H1 (cell line): ENCODE measurements at regions not wholly inside any gene's neighbourhood (a gene's known extent, or its start where the extent isn't known, plus 50 kb on each side); places are given as distances from the start of the nearest gene placed in this dataset.

Experiments
- CTCF ChIA-PET: fragments of 300-600 bp; sonication (Branson Sonifier 250); formaldehyde crosslinking; loops from one replicate; lab custom pipeline; 2021; ENCODE audit not compliant: partially characterized antibody; lab: Charles Lee
- POLR2A ChIA-PET: fragments of 300-600 bp; sonication (Branson Sonifier 250); formaldehyde crosslinking; loops from one replicate; lab custom pipeline; 2021; ENCODE audit warnings: inconsistent platforms; ENCODE audit not compliant: partially characterized antibody; lab: Charles Lee
- DNase-seq, 2 experiments: peaks; one replicate each; pipeline versions ENCODE4 v3.0.0 to v3.0.0-alpha.2; 2010 to 2022; ENCODE audit warnings: low spot score in 2 of 2, low read depth in 1 of 2, mixed read lengths in 1 of 2
- FAIRE-seq: peaks from 2 replicates; lab custom pipeline; 2011; peaks lifted over from hg19 to GRCh38; lab: Jason Lieb, UNC
- H2AFZ ChIP-seq: 2 replicates; pipeline ENCODE4 v1.8.1; 2012; ENCODE audit warnings: low read length, inconsistent platforms
- H2AK5ac ChIP-seq: 2 replicates; pipeline ENCODE4 v1.6.1; 2013; ENCODE audit warnings: low read depth, low read length
- H2BK120ac ChIP-seq: replicated peaks from 2 replicates; pipeline ENCODE3; 2013; ENCODE audit warnings: low read depth, low read length, inconsistent platforms
- H2BK12ac ChIP-seq: 2 replicates; pipeline ENCODE4 v1.6.1; 2013; ENCODE audit warnings: low read depth, low read length
- H2BK15ac ChIP-seq: 2 replicates; pipeline ENCODE4 v1.6.1; 2013; ENCODE audit warnings: low read length
- H2BK20ac ChIP-seq: 2 replicates; pipeline ENCODE4 v1.6.1; 2013; ENCODE audit warnings: low read length
- H2BK5ac ChIP-seq: 2 replicates; pipeline ENCODE4 v1.6.1; 2013; ENCODE audit warnings: low read depth, low read length
- H3K14ac ChIP-seq: 2 replicates; pipeline ENCODE4 v1.6.1; 2013; ENCODE audit warnings: inconsistent platforms; ENCODE audit not compliant: insufficient read length
- H3K18ac ChIP-seq: 2 replicates; pipeline ENCODE4 v1.6.1; 2013; ENCODE audit warnings: low read length; ENCODE audit errors: extremely low read depth
- H3K23ac ChIP-seq: 2 replicates; pipeline ENCODE4 v1.6.1; 2013; ENCODE audit warnings: inconsistent platforms; ENCODE audit not compliant: insufficient read length
- H3K23me2 ChIP-seq: 2 replicates; pipeline ENCODE4 v1.6.1; 2013; ENCODE audit warnings: low read depth, low read length
- H3K27ac ChIP-seq: 2 replicates; pipeline ENCODE4 v1.6.1; 2011; ENCODE audit warnings: low read depth, low read length, inconsistent platforms
- H3K27me3 ChIP-seq, 4 experiments: replicated peaks in 1 of 4; 1 replicate in 1 of 4; 2 replicates in 3 of 4; pipeline versions ENCODE4 v1.6.1 to v1.8.1; 2011 to 2013; ENCODE audit warnings: low read length in 3 of 4, mild to moderate bottlenecking in 3 of 4, inconsistent platforms in 2 of 4, mixed read lengths in 2 of 4, moderate library complexity in 1 of 4; ENCODE audit not compliant: control insufficient read depth in 3 of 4, insufficient read depth in 3 of 4; ENCODE audit errors: extremely low read depth in 1 of 4
- H3K36me3 ChIP-seq, 4 experiments: 2 replicates each; pipeline versions ENCODE4 v1.6.1 to v1.8.1; 2011 to 2013; ENCODE audit warnings: mild to moderate bottlenecking in 4 of 4, low read length in 3 of 4, moderate library complexity in 2 of 4, control low read depth in 1 of 4, inconsistent platforms in 1 of 4; ENCODE audit not compliant: insufficient read depth in 4 of 4, control insufficient read depth in 2 of 4
- H3K4ac ChIP-seq: replicated peaks from 2 replicates; pipeline ENCODE3; 2013; ENCODE audit warnings: low read length, low read depth, mixed read lengths, inconsistent platforms; ENCODE audit not compliant: insufficient read length
- H3K4me1 ChIP-seq, 4 experiments: replicated peaks in 1 of 4; 1 replicate in 1 of 4; 2 replicates in 3 of 4; pipeline versions ENCODE4 v1.6.1 to v1.8.1; 2011 to 2013; ENCODE audit warnings: low read length in 3 of 4, inconsistent platforms in 2 of 4, mixed read lengths in 1 of 4; ENCODE audit not compliant: insufficient read depth in 4 of 4, control insufficient read depth in 3 of 4
- H3K4me2 ChIP-seq, 2 experiments: 2 replicates each; pipeline versions ENCODE4 v1.6.1 to v1.8.1; 2011 to 2013; ENCODE audit warnings: low read depth in 2 of 2, low read length in 2 of 2, control low read depth in 1 of 2, inconsistent platforms in 1 of 2, mild to moderate bottlenecking in 1 of 2; ENCODE audit not compliant: insufficient read depth in 1 of 2
- H3K4me3 ChIP-seq, 4 experiments: fragments of 200-600, 300-600 bp in 1 of 4; sonication (generic), shearing (Covaris generic), sonication (Bioruptor Twin) in 1 of 4; 2 replicates each; pipeline versions ENCODE4 v1.5.1 to v1.8.1; 2011 to 2016; ENCODE audit warnings: low read length in 4 of 4, low read depth in 3 of 4, control low read depth in 2 of 4, inconsistent platforms in 2 of 4, mild to moderate bottlenecking in 2 of 4, mixed read lengths in 1 of 4, moderate library complexity in 1 of 4; ENCODE audit not compliant: insufficient read depth in 2 of 4; ENCODE audit errors: extremely low read depth in 1 of 4
- H3K56ac ChIP-seq: replicated peaks from 2 replicates; pipeline ENCODE3; 2013; ENCODE audit warnings: low read depth, mild to moderate bottlenecking, mixed read lengths, low read length, inconsistent platforms; ENCODE audit not compliant: insufficient read length
- H3K79me1 ChIP-seq: 2 replicates; pipeline ENCODE4 v1.6.1; 2013; ENCODE audit warnings: low read depth, low read length, control low read depth
- H3K79me2 ChIP-seq, 2 experiments: 2 replicates each; pipeline versions ENCODE4 v1.6.1 to v1.8.1; 2012 to 2013; ENCODE audit warnings: low read length in 2 of 2, mild to moderate bottlenecking in 2 of 2, inconsistent platforms in 1 of 2; ENCODE audit not compliant: insufficient read depth in 2 of 2, control insufficient read depth in 1 of 2
- H3K9ac ChIP-seq, 4 experiments: replicated peaks in 1 of 4; 1 replicate in 1 of 4; 2 replicates in 3 of 4; pipeline versions ENCODE4 v1.6.1 to v1.8.1; 2011 to 2013; ENCODE audit warnings: low read depth in 3 of 4, low read length in 3 of 4, control low read depth in 2 of 4, mild to moderate bottlenecking in 2 of 4, moderate library complexity in 2 of 4, inconsistent platforms in 1 of 4; ENCODE audit errors: extremely low read depth in 1 of 4
- H3K9me3 ChIP-seq, 2 experiments: 2 replicates each; pipeline versions ENCODE4 v1.6.1 to v1.8.1; 2012 to 2013; ENCODE audit warnings: mild to moderate bottlenecking in 2 of 2, moderate library complexity in 2 of 2, control low read depth in 1 of 2, inconsistent platforms in 1 of 2, low read depth in 1 of 2, low read length in 1 of 2, mixed read lengths in 1 of 2; ENCODE audit not compliant: insufficient read depth in 2 of 2
- H4K20me1 ChIP-seq, 2 experiments: replicated peaks in 1 of 2; 2 replicates each; pipeline versions ENCODE3 to v1.8.1; 2011 to 2013; ENCODE audit warnings: inconsistent platforms in 2 of 2, low read length in 2 of 2, mild to moderate bottlenecking in 1 of 2; ENCODE audit not compliant: insufficient read depth in 2 of 2, control insufficient read depth in 1 of 2
- H4K5ac ChIP-seq: 2 replicates; pipeline ENCODE4 v1.6.1; 2013; ENCODE audit warnings: low read length, low read depth, mixed read lengths, inconsistent platforms; ENCODE audit not compliant: insufficient read length
- H4K8ac ChIP-seq: 2 replicates; pipeline ENCODE4 v1.8.0; 2013; ENCODE audit warnings: mild to moderate bottlenecking, moderate library complexity, low read length, inconsistent platforms; ENCODE audit not compliant: insufficient read depth; ENCODE audit errors: extremely low read depth
- H4K91ac ChIP-seq: replicated peaks from 2 replicates; pipeline ENCODE3; 2013; ENCODE audit warnings: low read length, mixed read lengths, inconsistent platforms; ENCODE audit not compliant: insufficient read length
- ATF3 ChIP-seq: IDR thresholded peaks from 2 replicates; pipeline ENCODE4 v1.6.1; 2011; ENCODE audit warnings: low read depth, mild to moderate bottlenecking, low read length; ENCODE audit not compliant: insufficient read depth
- BRCA1 ChIP-seq: IDR thresholded peaks from 2 replicates; pipeline ENCODE4 v1.6.1; 2012; ENCODE audit warnings: low read depth, low read length, improper control_type of control experiment
- CBX8 ChIP-seq: fragments of 300-800, 300-1000 bp; sonication (generic); IDR thresholded peaks from 2 replicates; pipeline ENCODE4 v1.7.1; 2016; ENCODE audit warnings: low read depth, low read length, borderline replicate concordance
- CHD2 ChIP-seq: IDR thresholded peaks from 2 replicates; pipeline ENCODE4 v1.6.1; 2012; ENCODE audit warnings: low read length, improper control_type of control experiment
- CREB1 ChIP-seq: IDR thresholded peaks from 2 replicates; pipeline ENCODE4 v1.6.1; 2012; ENCODE audit warnings: inconsistent platforms
- CTCF ChIP-seq, 3 experiments: IDR thresholded peaks; 1 replicate in 2 of 3; 2 replicates in 1 of 3; pipeline versions ENCODE4 v1.5.1 to v1.6.1; 2011; ENCODE audit warnings: low read length in 3 of 3, mild to moderate bottlenecking in 3 of 3, inconsistent platforms in 2 of 3, low read depth in 1 of 3, moderate library complexity in 1 of 3; ENCODE audit not compliant: insufficient read depth in 1 of 3; ENCODE audit errors: control extremely low read depth in 1 of 3
- GTF2F1 ChIP-seq: IDR thresholded peaks from 2 replicates; pipeline ENCODE4 v1.6.1; 2012; ENCODE audit warnings: low read depth, low read length, improper control_type of control experiment, borderline replicate concordance
- KDM1A ChIP-seq: fragments of 200-600, 300-600 bp; sonication (generic); IDR thresholded peaks from 2 replicates; pipeline ENCODE4 v1.7.1; 2016; ENCODE audit warnings: mild to moderate bottlenecking, low read length, borderline replicate concordance
- SP1 ChIP-seq: IDR thresholded peaks from 2 replicates; pipeline ENCODE4 v1.6.1; 2011; ENCODE audit warnings: low read depth, low read length
- SP2 ChIP-seq: IDR thresholded peaks from 2 replicates; pipeline ENCODE4 v1.6.1; 2012; ENCODE audit warnings: mild to moderate bottlenecking, low read length, inconsistent platforms
- TAF1 ChIP-seq: IDR thresholded peaks from 2 replicates; pipeline ENCODE4 v1.6.1; 2011; ENCODE audit warnings: mild to moderate bottlenecking, low read depth, low read length
- USF2 ChIP-seq: IDR thresholded peaks from 2 replicates; pipeline ENCODE4 v1.6.1; 2011; ENCODE audit warnings: low read length, improper control_type of control experiment
- WGBS, 2 experiments: shearing (Covaris generic) in 1 of 2; methylation state at CpG; one replicate each; pipeline versions ENCODE4 v1.1.6 to v1.1.7; 2013 to 2015; ENCODE audit warnings: low lambda C conversion rate in 2 of 2, mixed read lengths in 2 of 2, inconsistent platforms in 1 of 2, low coverage in 1 of 2, missing lambda C conversion rate in 1 of 2; ENCODE audit not compliant: insufficient replicate concordance in 2 of 2, insufficient coverage in 1 of 2, insufficient read length in 1 of 2; ENCODE audit errors: extremely low coverage in 1 of 2, missing lambda C conversion rate in 1 of 2; 5-methylcytosine and 5-hydroxymethylcytosine counted together

GRCh38 chr14:83355609-83356008 lies 1822.0 kb upstream of the SEL1L start:
- no peak overlapping the region for H3K4me2 ChIP-seq
- no peak overlapping the region for H2BK15ac ChIP-seq
- H3K27me3 ChIP-seq = no peaks in the 10 kb centered on the region
- H2AFZ ChIP-seq = no peak overlapping the region
- no peak overlapping the region for H3K14ac ChIP-seq
- no peaks in the 10 kb centered on the region for H3K36me3 ChIP-seq
- H2BK120ac ChIP-seq = no peak overlapping the region
- H3K56ac ChIP-seq = no peak overlapping the region
- no peak for FAIRE-seq
- no peak overlapping the region for H2BK12ac ChIP-seq
- no peaks in the 10 kb centered on the region for H3K4me1 ChIP-seq
- POLR2A ChIA-PET = no interaction called here
- CTCF ChIA-PET = no interaction called here
- H3K18ac ChIP-seq = no peak overlapping the region
- H3K79me1 ChIP-seq = no peaks in the 10 kb centered on the region
- H3K23ac ChIP-seq = no peak overlapping the region
- H4K8ac ChIP-seq = no peak overlapping the region
- H4K5ac ChIP-seq = no peak overlapping the region
- no peaks in the 10 kb centered on the region for H4K20me1 ChIP-seq
- no peaks in the 10 kb centered on the region for H3K9me3 ChIP-seq
- no peak overlapping the region for H2BK20ac ChIP-seq
- no peak overlapping the region for H2AK5ac ChIP-seq
- H3K4me3 ChIP-seq = no peak overlapping the region
- H4K91ac ChIP-seq = no peak overlapping the region
- no peak overlapping the region for H3K27ac ChIP-seq
- WGBS, 2 experiments = 94% methylated on average over 2 of the region's 2 CpGs; no CpG with 5 or more reads in 1 of the 2 experiments
- H3K79me2 ChIP-seq = no peaks in the 10 kb centered on the region
- H3K23me2 ChIP-seq = no peaks in the 10 kb centered on the region
- no peak for DNase-seq
- H2BK5ac ChIP-seq = no peak overlapping the region
- H3K4ac ChIP-seq = no peak overlapping the region
- no peak overlapping the region for H3K9ac ChIP-seq
- no peak for TF ChIP-seq CBX8
- TF ChIP-seq USF2 = no peak
- no peak for TF ChIP-seq TAF1
- TF ChIP-seq ATF3 = no peak
- no peak for TF ChIP-seq CHD2
- no peak for TF ChIP-seq SP2
- no peak for TF ChIP-seq CTCF (IDR thresholded peaks at IDR 0.05; ENCODE audit: control extremely low read depth in 1 of 3, insufficient read depth in 1 of 3, low read depth in 1 of 3, low read length in 3 of 3)
- no peak for TF ChIP-seq KDM1A
- TF ChIP-seq CREB1 = no peak
- no peak for TF ChIP-seq BRCA1
- no peak for TF ChIP-seq GTF2F1
- no peak for TF ChIP-seq SP1
